Gastrocnemius medialis (tissue), 4 donors: ENCODE measurements at regions not wholly inside any gene's neighbourhood (a gene's known extent, or its start where the extent isn't known, plus 50 kb on each side); places are given as distances from the start of the nearest gene placed in this dataset.

Experiments used
- POLR2A ChIP-seq, 2 donors: fragments of 450-650 bp; IDR thresholded peaks; one replicate each; pipeline ENCODE4 v1.6.1; 2017; ENCODE audit warnings: antibody characterized with exemption in 2 of 2, mild to moderate bottlenecking in 2 of 2, moderate library complexity in 2 of 2
- TF ChIP-seq, protein P1 (sequence below), 5 experiments: fragments of 450-650 bp in 3 of 5; fragments of 200-600 bp in 2 of 5; sonication (generic) in 2 of 5; IDR thresholded peaks in 4 of 5; conservative IDR thresholded peaks in 1 of 5; 1 replicate in 4 of 5; 2 replicates in 1 of 5; pipeline ENCODE4 v1.5.1; 2016 to 2019; ENCODE audit warnings: antibody characterized with exemption in 5 of 5, mild to moderate bottlenecking in 3 of 5, moderate library complexity in 3 of 5

DNA sequence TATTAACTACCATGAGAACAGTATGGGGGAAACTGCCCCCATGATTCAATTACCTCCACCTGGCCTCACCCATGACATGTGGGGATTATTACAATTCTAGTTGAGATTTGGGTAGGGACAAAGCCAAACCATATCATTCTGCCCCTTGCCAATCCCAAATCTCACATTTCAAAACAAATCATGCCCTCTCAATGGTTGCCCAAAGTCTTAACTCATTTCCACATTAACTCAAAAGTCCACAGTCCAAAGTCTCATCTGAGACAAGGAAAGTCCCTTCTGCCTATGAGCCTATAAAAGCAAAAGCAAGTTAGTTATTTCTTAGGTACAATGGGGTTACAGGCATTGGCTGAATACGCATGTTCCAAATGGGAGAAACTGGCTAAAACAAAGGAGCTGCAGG is 180.7 kb upstream of the CDH12 start:
- TF ChIP-seq POLR2A (IDR thresholded peaks at IDR 0.05), result no peak
- TF ChIP-seq, protein P1, sequence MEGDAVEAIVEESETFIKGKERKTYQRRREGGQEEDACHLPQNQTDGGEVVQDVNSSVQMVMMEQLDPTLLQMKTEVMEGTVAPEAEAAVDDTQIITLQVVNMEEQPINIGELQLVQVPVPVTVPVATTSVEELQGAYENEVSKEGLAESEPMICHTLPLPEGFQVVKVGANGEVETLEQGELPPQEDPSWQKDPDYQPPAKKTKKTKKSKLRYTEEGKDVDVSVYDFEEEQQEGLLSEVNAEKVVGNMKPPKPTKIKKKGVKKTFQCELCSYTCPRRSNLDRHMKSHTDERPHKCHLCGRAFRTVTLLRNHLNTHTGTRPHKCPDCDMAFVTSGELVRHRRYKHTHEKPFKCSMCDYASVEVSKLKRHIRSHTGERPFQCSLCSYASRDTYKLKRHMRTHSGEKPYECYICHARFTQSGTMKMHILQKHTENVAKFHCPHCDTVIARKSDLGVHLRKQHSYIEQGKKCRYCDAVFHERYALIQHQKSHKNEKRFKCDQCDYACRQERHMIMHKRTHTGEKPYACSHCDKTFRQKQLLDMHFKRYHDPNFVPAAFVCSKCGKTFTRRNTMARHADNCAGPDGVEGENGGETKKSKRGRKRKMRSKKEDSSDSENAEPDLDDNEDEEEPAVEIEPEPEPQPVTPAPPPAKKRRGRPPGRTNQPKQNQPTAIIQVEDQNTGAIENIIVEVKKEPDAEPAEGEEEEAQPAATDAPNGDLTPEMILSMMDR (IDR thresholded peaks at IDR 0.05 in 4 of 5, conservative IDR thresholded peaks at IDR 0.05 in 1 of 5), result no peak
